A549 (cell line): ENCODE measurements at regions not wholly inside any gene's neighbourhood (a gene's known extent, or its start where the extent isn't known, plus 50 kb on each side); places are given as distances from the start of the nearest gene placed in this dataset.
"Not testable (repeated sequence)": the region's sequence is repeated elsewhere in the genome, so short reads cannot be mapped to it uniquely, and the experiment has no call there.

Experiments
- CHD2 ChIP-seq: fragments of 150-350 bp; IDR thresholded peaks from 2 replicates; pipeline ENCODE4 v1.6.1; 2014; ENCODE audit warnings: low read length; ENCODE audit not compliant: partially characterized antibody
- CTCF ChIP-seq: fragments of >200 bp; sonication (Bioruptor Twin); formaldehyde crosslinking; IDR thresholded peaks from 3 replicates; pipeline ENCODE4 v1.5.1; 2016
- POLR2A ChIP-seq: IDR thresholded peaks from 2 replicates; pipeline ENCODE4 v1.6.1; 2012; ENCODE audit warnings: mild to moderate bottlenecking, low read length
- REST ChIP-seq: fragments of 200-600 bp; sonication (generic); IDR thresholded peaks from 2 replicates; pipeline ENCODE4 v1.6.1; 2016; ENCODE audit warnings: antibody characterized with exemption, mild to moderate bottlenecking, moderate library complexity

- not testable (repeated sequence) for TF ChIP-seq REST, CTCF, CHD2, POLR2A
Observed at GRCh38 chr2:147269581-147269980, 575.2 kb upstream of the ACVR2A start.
